ENCODE measurements at regions not wholly inside any gene's neighbourhood (a gene's known extent, or its start where the extent isn't known, plus 50 kb on each side); places are given as distances from the start of the nearest gene placed in this dataset.

DNA sequence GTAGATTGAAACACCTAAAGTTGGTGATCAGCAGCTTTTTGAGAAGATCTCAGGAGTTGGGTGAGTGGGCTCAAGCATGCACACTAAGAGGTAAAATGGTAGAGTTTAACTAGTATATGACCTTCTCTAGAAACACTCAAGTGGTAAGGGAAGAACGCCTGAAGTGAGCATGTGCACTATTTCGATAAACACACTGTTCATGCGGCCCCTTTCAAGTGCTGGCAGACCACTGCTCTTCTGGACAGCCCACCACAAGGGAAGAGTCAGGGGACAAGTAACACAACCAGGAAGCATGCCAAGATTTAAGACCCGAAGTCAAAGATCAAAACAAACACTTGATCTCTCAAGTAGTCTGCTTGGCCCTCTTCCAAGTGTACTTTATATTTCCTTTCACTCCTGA lies 519.5 kb upstream of the ZWINT start:
- in situ Hi-C loops (cut with HindIII; ENCODE audit: extremely low pct_ligation_motif_present, low pct_unique_long_range_greater_than_20kb) (no loop called here), intact Hi-C loops (cut with micrococcal nuclease; ENCODE audit: unreplicated experiment) (no loop called here)
- H3K9ac ChIP-seq (ENCODE audit: insufficient read depth, low read depth, low read length) = no peak overlapping the region
- no peaks in the 10 kb centered on the region for H3K4me1 ChIP-seq (ENCODE audit: insufficient read depth, low read length)
- H3K4me2 ChIP-seq (ENCODE audit: low read depth, low read length) = no peak overlapping the region
- FAIRE-seq (no peak), DNase-seq (ENCODE audit: low spot score) (no peak), ATAC-seq (no peak)
- H3K36me3 ChIP-seq (replicated peaks in 1 of 2; ENCODE audit: control insufficient read depth in 1 of 2, insufficient read depth in 2 of 2, low read length in 2 of 2) = no peaks in the 10 kb centered on the region
- no peaks in the 10 kb centered on the region for H3K9me3 ChIP-seq (ENCODE audit: low read length)
- TF ChIP-seq, protein P1, sequence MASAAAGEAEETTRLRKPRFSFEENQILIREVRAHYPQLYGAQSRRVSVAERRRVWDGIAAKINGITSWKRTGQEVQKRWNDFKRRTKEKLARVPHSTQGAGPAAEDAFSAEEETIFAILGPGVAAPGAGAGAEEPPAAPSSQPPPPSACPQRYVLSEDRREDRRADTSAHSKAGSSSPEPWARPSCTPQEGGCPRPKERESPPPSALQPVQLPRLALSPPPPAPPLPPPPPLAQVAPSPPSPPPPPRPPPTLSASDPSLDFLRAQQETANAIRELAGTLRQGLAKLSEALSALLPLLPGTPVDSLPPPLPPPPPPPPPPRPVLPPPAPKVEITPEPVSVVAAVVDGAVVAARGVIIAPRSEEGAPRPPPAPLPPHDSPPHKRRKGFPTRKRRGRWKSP (CRISPR knock-in tag; IDR thresholded peaks at IDR 0.05) = no peak
- TF ChIP-seq, protein P2, sequence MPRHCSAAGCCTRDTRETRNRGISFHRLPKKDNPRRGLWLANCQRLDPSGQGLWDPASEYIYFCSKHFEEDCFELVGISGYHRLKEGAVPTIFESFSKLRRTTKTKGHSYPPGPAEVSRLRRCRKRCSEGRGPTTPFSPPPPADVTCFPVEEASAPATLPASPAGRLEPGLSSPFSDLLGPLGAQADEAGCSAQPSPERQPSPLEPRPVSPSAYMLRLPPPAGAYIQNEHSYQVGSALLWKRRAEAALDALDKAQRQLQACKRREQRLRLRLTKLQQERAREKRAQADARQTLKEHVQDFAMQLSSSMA (CRISPR knock-in tag; IDR thresholded peaks at IDR 0.05) = no peak
- TF ChIP-seq MED8 (CRISPR knock-in tag; IDR thresholded peaks at IDR 0.05; ENCODE audit: insufficient replicate concordance) = no peak
- no peak for TF ChIP-seq STAT5B (CRISPR knock-in tag; IDR thresholded peaks at IDR 0.05)
- TF ChIP-seq, protein P3, sequence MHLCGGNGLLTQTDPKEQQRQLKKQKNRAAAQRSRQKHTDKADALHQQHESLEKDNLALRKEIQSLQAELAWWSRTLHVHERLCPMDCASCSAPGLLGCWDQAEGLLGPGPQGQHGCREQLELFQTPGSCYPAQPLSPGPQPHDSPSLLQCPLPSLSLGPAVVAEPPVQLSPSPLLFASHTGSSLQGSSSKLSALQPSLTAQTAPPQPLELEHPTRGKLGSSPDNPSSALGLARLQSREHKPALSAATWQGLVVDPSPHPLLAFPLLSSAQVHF (CRISPR knock-in tag; IDR thresholded peaks at IDR 0.05) = no peak
- no peak for TF ChIP-seq HNRNPK (IDR thresholded peaks at IDR 0.05; ENCODE audit: low read depth, low read length, poor library complexity, severe bottlenecking)
- no peak for TF ChIP-seq ATF7 (IDR thresholded peaks at IDR 0.05)
- no peak for TF ChIP-seq ATF7 (CRISPR knock-in tag; IDR thresholded peaks at IDR 0.05)
- TF ChIP-seq RFXANK (CRISPR knock-in tag; IDR thresholded peaks at IDR 0.05) = no peak
- H3K27me3 ChIP-seq (ENCODE audit: control insufficient read depth in 1 of 2, insufficient read depth in 2 of 2, low read length in 2 of 2) = no peaks in the 10 kb centered on the region
- no peak overlapping the region for H3K4me3 ChIP-seq (replicated peaks in 1 of 3; ENCODE audit: insufficient read depth in 1 of 3, low read depth in 2 of 3, low read length in 3 of 3)
- no TSS peak for BruUV-seq (replicated peaks)
- POLR2A ChIA-PET = no interaction called here
- WGBS (ENCODE audit: low lambda C conversion rate) = 17% methylated on average over 4 of the region's 4 CpGs
- H3K79me2 ChIP-seq (ENCODE audit: insufficient read depth, low read length) = no peaks in the 10 kb centered on the region
- H4K20me1 ChIP-seq (ENCODE audit: insufficient read depth, low read length) = no peaks in the 10 kb centered on the region
- no peak overlapping the region for H2AFZ ChIP-seq (ENCODE audit: low read length)
- CTCF ChIA-PET (ENCODE audit: low intra/inter-chr PET ratio, low total read pairs) = no interaction called here
- no peak overlapping the region for H3K27ac ChIP-seq (ENCODE audit: extremely low read length, insufficient read depth, low read length)

Measured in HepG2 (cell line).